ENCODE measurements at regions not wholly inside any gene's neighbourhood (a gene's known extent, or its start where the extent isn't known, plus 50 kb on each side); places are given as distances from the start of the nearest gene placed in this dataset.

GRCh38 chr14:97101561-97101960, 304.4 kb downstream of the VRK1 start:
- no peak overlapping the region for H3K27ac ChIP-seq (ENCODE audit: extremely low read length, insufficient read depth, low read length)
- WGBS (ENCODE audit: low lambda C conversion rate): 3% methylated on average over 8 of the region's 8 CpGs
- ATAC-seq (no peak), FAIRE-seq (no peak), DNase-seq (ENCODE audit: low spot score) (no peak)
- TF ChIP-seq SMAD9 (CRISPR knock-in tag; IDR thresholded peaks at IDR 0.05) (no peak), GZF1 (CRISPR knock-in tag; IDR thresholded peaks at IDR 0.05) (peak; percentile 94)
- ChIA-PET CTCF (ENCODE audit: low intra/inter-chr PET ratio, low total read pairs) (no interaction called here), POLR2A (no interaction called here)
- H3K4me3 ChIP-seq (replicated peaks in 1 of 3; ENCODE audit: insufficient read depth in 1 of 3, low read depth in 2 of 3, low read length in 3 of 3): no peak overlapping the region
- H4K20me1 ChIP-seq (ENCODE audit: insufficient read depth, low read length): no peaks in the 10 kb centered on the region
- no peaks in the 10 kb centered on the region for H3K79me2 ChIP-seq (ENCODE audit: insufficient read depth, low read length)
- no peaks in the 10 kb centered on the region for H3K9me3 ChIP-seq (ENCODE audit: low read length)
- BruUV-seq (replicated peaks): no TSS peak
- H3K4me2 ChIP-seq (ENCODE audit: low read depth, low read length): no peak overlapping the region
- H3K4me1 ChIP-seq (ENCODE audit: insufficient read depth, low read length): 0 out of 2 replicates have a peak, but pooled peaks cover 4% of the 10 kb centered on the region
- H2AFZ ChIP-seq (ENCODE audit: low read length): no peak overlapping the region
- in situ Hi-C loops (cut with HindIII; ENCODE audit: extremely low pct_ligation_motif_present, low pct_unique_long_range_greater_than_20kb) (no loop called here), intact Hi-C loops (cut with micrococcal nuclease; ENCODE audit: unreplicated experiment) (no loop called here)
- H3K27me3 ChIP-seq (ENCODE audit: control insufficient read depth in 1 of 2, insufficient read depth in 2 of 2, low read length in 2 of 2): peaks cover 0 to 17% of the 10 kb centered on the region in 2 experiments; a peak in 2 of 5 replicates
- no peaks in the 10 kb centered on the region for H3K36me3 ChIP-seq (replicated peaks in 1 of 2; ENCODE audit: control insufficient read depth in 1 of 2, insufficient read depth in 2 of 2, low read length in 2 of 2)
- H3K9ac ChIP-seq (ENCODE audit: insufficient read depth, low read depth, low read length): no peak overlapping the region

GRCh38 chr14:97104029-97104428, 306.8 kb downstream of the VRK1 start:
- H3K9ac ChIP-seq (ENCODE audit: insufficient read depth, low read depth, low read length): no peak overlapping the region
- FAIRE-seq (no peak), ATAC-seq (no peak), DNase-seq (ENCODE audit: low spot score) (no peak)
- H3K27ac ChIP-seq (ENCODE audit: extremely low read length, insufficient read depth, low read length): no peak overlapping the region
- no peaks in the 10 kb centered on the region for H3K36me3 ChIP-seq (replicated peaks in 1 of 2; ENCODE audit: control insufficient read depth in 1 of 2, insufficient read depth in 2 of 2, low read length in 2 of 2)
- CTCF ChIA-PET (ENCODE audit: low intra/inter-chr PET ratio, low total read pairs): no interaction called here
- no peaks in the 10 kb centered on the region for H3K79me2 ChIP-seq (ENCODE audit: insufficient read depth, low read length)
- H3K27me3 ChIP-seq (ENCODE audit: control insufficient read depth in 1 of 2, insufficient read depth in 2 of 2, low read length in 2 of 2): peaks cover 0 to 22% of the 10 kb centered on the region in 2 experiments; a peak in 2 of 5 replicates
- no TSS peak for BruUV-seq (replicated peaks)
- H2AFZ ChIP-seq (ENCODE audit: low read length): no peak overlapping the region
- no peak overlapping the region for H3K4me3 ChIP-seq (replicated peaks in 1 of 3; ENCODE audit: insufficient read depth in 1 of 3, low read depth in 2 of 3, low read length in 3 of 3)
- in situ Hi-C loops (cut with HindIII; ENCODE audit: extremely low pct_ligation_motif_present, low pct_unique_long_range_greater_than_20kb): no loop called here
- H3K4me1 ChIP-seq (ENCODE audit: insufficient read depth, low read length): 0 out of 2 replicates have a peak, but pooled peaks cover 4% of the 10 kb centered on the region
- POLR2A ChIA-PET: no interaction called here
- 5% methylated on average over 4 of the region's 4 CpGs for WGBS (ENCODE audit: low lambda C conversion rate)
- no peak for TF ChIP-seq ZZZ3 (CRISPR knock-in tag; IDR thresholded peaks at IDR 0.05; ENCODE audit: borderline replicate concordance)
- TF ChIP-seq SP4 (CRISPR knock-in tag; IDR thresholded peaks at IDR 0.05): no peak
- no peak for TF ChIP-seq NCOA5 (CRISPR knock-in tag; IDR thresholded peaks at IDR 0.05)
- TF ChIP-seq ZNF251 (CRISPR knock-in tag; IDR thresholded peaks at IDR 0.05): no peak
- TF ChIP-seq DPF2 (CRISPR knock-in tag; IDR thresholded peaks at IDR 0.05; ENCODE audit: borderline replicate concordance, low read depth): no peak
- no peak for TF ChIP-seq SUZ12 (IDR thresholded peaks at IDR 0.05; ENCODE audit: low read depth, low read length)
- no peak for TF ChIP-seq TCF7L2 (IDR thresholded peaks at IDR 0.05; ENCODE audit: low read depth, low read length)
- TF ChIP-seq, protein P1, sequence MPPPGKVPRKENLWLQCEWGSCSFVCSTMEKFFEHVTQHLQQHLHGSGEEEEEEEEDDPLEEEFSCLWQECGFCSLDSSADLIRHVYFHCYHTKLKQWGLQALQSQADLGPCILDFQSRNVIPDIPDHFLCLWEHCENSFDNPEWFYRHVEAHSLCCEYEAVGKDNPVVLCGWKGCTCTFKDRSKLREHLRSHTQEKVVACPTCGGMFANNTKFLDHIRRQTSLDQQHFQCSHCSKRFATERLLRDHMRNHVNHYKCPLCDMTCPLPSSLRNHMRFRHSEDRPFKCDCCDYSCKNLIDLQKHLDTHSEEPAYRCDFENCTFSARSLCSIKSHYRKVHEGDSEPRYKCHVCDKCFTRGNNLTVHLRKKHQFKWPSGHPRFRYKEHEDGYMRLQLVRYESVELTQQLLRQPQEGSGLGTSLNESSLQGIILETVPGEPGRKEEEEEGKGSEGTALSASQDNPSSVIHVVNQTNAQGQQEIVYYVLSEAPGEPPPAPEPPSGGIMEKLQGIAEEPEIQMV (CRISPR knock-in tag; IDR thresholded peaks at IDR 0.05; ENCODE audit: low read depth): no peak
- no peak for TF ChIP-seq NR1H2 (CRISPR knock-in tag; IDR thresholded peaks at IDR 0.05; ENCODE audit: borderline replicate concordance, low read depth)
- TF ChIP-seq SALL1 (CRISPR knock-in tag; IDR thresholded peaks at IDR 0.05): no peak
- intact Hi-C loops (cut with micrococcal nuclease; ENCODE audit: unreplicated experiment): no loop called here
- H3K4me2 ChIP-seq (ENCODE audit: low read depth, low read length): no peak overlapping the region
- H3K9me3 ChIP-seq (ENCODE audit: low read length): no peaks in the 10 kb centered on the region
- no peaks in the 10 kb centered on the region for H4K20me1 ChIP-seq (ENCODE audit: insufficient read depth, low read length)

All from HepG2 (cell line).